K562 (cell line): ENCODE measurements at regions not wholly inside any gene's neighbourhood (a gene's known extent, or its start where the extent isn't known, plus 50 kb on each side); places are given as distances from the start of the nearest gene placed in this dataset.

Experiments
- ATAC-seq: fragments of 200-7000 bp; cut with Tn5 transposase; 3 replicates; pipeline ENCODE4 v1.9.1; 2020; ENCODE audit warnings: moderate library complexity
- BruUV-seq: library from RNA; stranded (reverse); fragments of 400-500 nt; replicated peaks from 2 replicates; lab custom pipeline; 2021; lab: Mats Ljungman, UMichigan
- CTCF ChIA-PET: fragments of 300-600 bp; formaldehyde crosslinking; extraction: SDS; loops from one replicate; lab custom pipeline; 2021; ENCODE audit warnings: low intra/inter-chr PET ratio; lab: Yijun Ruan, JAX
- POLR2A ChIA-PET: fragments of 300-600, 350-650 bp; sonication (Branson Sonifier 250); formaldehyde crosslinking; extraction: SDS; loops from one replicate; lab custom pipeline; 2021; ENCODE audit warnings: antibody characterized with exemption, inconsistent platforms; lab: Yijun Ruan, JAX
- DNase-seq, 4 experiments: peaks; one replicate each; pipeline versions ENCODE4 v3.0.0 to v3.0.0-alpha.2; 2011 to 2018; ENCODE audit warnings: low spot score in 3 of 4, mixed read lengths in 3 of 4; ENCODE audit errors: extremely low read depth in 1 of 4
- FAIRE-seq: peaks from 2 replicates; lab custom pipeline; 2011; peaks lifted over from hg19 to GRCh38; lab: Jason Lieb, UNC
- H2AFZ ChIP-seq: 2 replicates; pipeline ENCODE4 v1.6.0; 2011; ENCODE audit warnings: low read depth, low read length, control low read depth, inconsistent platforms
- H3K27ac ChIP-seq: fragments of 200-600 bp; 3 replicates; pipeline ENCODE4 v1.8.0; 2011; ENCODE audit warnings: low read depth, mild to moderate bottlenecking, control low read depth, inconsistent platforms, low read length, moderate library complexity, mixed read lengths; ENCODE audit errors: extremely low read depth
- H3K27me3 ChIP-seq, 2 experiments: fragments of 300-600 bp in 1 of 2; 2 replicates in 1 of 2; 3 replicates in 1 of 2; pipeline versions ENCODE4 v1.6.0 to v1.8.0; 2011; ENCODE audit warnings: inconsistent platforms in 2 of 2, low read length in 2 of 2, mild to moderate bottlenecking in 1 of 2, mixed read lengths in 1 of 2, moderate library complexity in 1 of 2; ENCODE audit not compliant: control insufficient read depth in 2 of 2, insufficient read depth in 2 of 2
- H3K36me3 ChIP-seq: fragments of 300-600 bp; 3 replicates; pipeline ENCODE4 v1.8.0; 2011; ENCODE audit warnings: mild to moderate bottlenecking, low read length, inconsistent platforms; ENCODE audit not compliant: control insufficient read depth, insufficient read depth
- H3K4me1 ChIP-seq, 2 experiments: fragments of 200-600 bp in 1 of 2; replicated peaks in 1 of 2; 2 replicates in 1 of 2; 3 replicates in 1 of 2; pipeline versions ENCODE4 v1.5.1 to v1.8.0; 2011; ENCODE audit warnings: inconsistent platforms in 2 of 2, low read length in 2 of 2, mild to moderate bottlenecking in 1 of 2, mixed read lengths in 1 of 2, moderate library complexity in 1 of 2; ENCODE audit not compliant: control insufficient read depth in 2 of 2, insufficient read depth in 2 of 2
- H3K4me2 ChIP-seq: 2 replicates; pipeline ENCODE4 v1.6.1; 2011; ENCODE audit warnings: low read length, control low read depth, inconsistent platforms, mixed read lengths; ENCODE audit not compliant: insufficient read depth
- H3K4me3 ChIP-seq: fragments of 200-600 bp; sonication (generic), shearing (Covaris generic); 2 replicates; pipeline ENCODE4 v1.5.1; 2016; ENCODE audit warnings: control low read depth, inconsistent platforms
- H3K79me2 ChIP-seq: fragments of 200-600 bp; 3 replicates; pipeline ENCODE4 v1.8.0; 2011; ENCODE audit warnings: low read length, inconsistent platforms; ENCODE audit not compliant: control insufficient read depth, insufficient read depth
- H3K9ac ChIP-seq, 2 experiments: 2 replicates each; pipeline versions ENCODE4 v1.6.0 to v1.6.1; 2011; ENCODE audit warnings: low read depth in 2 of 2, low read length in 2 of 2, control low read depth in 1 of 2, inconsistent platforms in 1 of 2, mild to moderate bottlenecking in 1 of 2, mixed read lengths in 1 of 2; ENCODE audit not compliant: insufficient read depth in 1 of 2
- H3K9me1 ChIP-seq: one replicate; pipeline ENCODE4 v1.6.0; 2011; ENCODE audit warnings: inconsistent platforms, mild to moderate bottlenecking, low read length, moderate library complexity; ENCODE audit not compliant: control insufficient read depth, insufficient read depth
- H3K9me3 ChIP-seq: replicated peaks from 2 replicates; pipeline ENCODE4 v1.5.1; 2011; ENCODE audit warnings: low read depth, low read length, inconsistent platforms; ENCODE audit not compliant: control insufficient read depth, insufficient read depth
- H4K20me1 ChIP-seq: replicated peaks from 2 replicates; pipeline ENCODE4 v1.6.1; 2011; ENCODE audit warnings: low read length, inconsistent platforms, mixed read lengths; ENCODE audit not compliant: control insufficient read depth, insufficient read depth
- ELF1 ChIP-seq: fragments of 200-800 bp; sonication (Bioruptor generic); IDR thresholded peaks from 2 replicates; pipeline ENCODE4 v1.6.1; 2016; ENCODE audit warnings: missing genetic modification characterization, missing compliant biosample characterization
- IRF1 ChIP-seq: sonication (generic); formaldehyde crosslinking; IDR thresholded peaks from 2 replicates; pipeline ENCODE4 v1.8.0; 2022; ENCODE audit warnings: missing genetic modification reagents, mild to moderate bottlenecking, borderline replicate concordance
- SPI1 ChIP-seq: IDR thresholded peaks from 2 replicates; pipeline ENCODE4 v1.6.1; 2011; ENCODE audit warnings: low read depth, low read length, control low read depth, borderline replicate concordance
- WGBS: fragments of 100-300 bp; shearing (Covaris generic); methylation state at CpG from one replicate; pipeline ENCODE4 v1.1.6; 2016; ENCODE audit warnings: low coverage, mixed read lengths; ENCODE audit not compliant: insufficient coverage; ENCODE audit errors: missing lambda C conversion rate; 5-methylcytosine and 5-hydroxymethylcytosine counted together
- in situ Hi-C: fragments of 300-500 bp; cut with MboI; formaldehyde crosslinking; loops from 4 replicates; pipeline ENCODE4 v1.15.0; 2018; ENCODE audit warnings: inconsistent platforms, mixed read lengths
- intact Hi-C: fragments of 100-400 bp; cut with micrococcal nuclease; formaldehyde crosslinking; loops from 2 replicates; pipeline ENCODE4 v1.14.2; 2022
- TF ChIP-seq, protein P1 (sequence below), 3 experiments: IDR thresholded peaks in 2 of 3; conservative IDR thresholded peaks in 1 of 3; 2 replicates each; pipeline ENCODE4 v1.5.1; 2011 to 2012; ENCODE audit warnings: low read length in 3 of 3, mild to moderate bottlenecking in 3 of 3, control low read depth in 2 of 3, improper control_type of control experiment in 1 of 3, inconsistent platforms in 1 of 3, low read depth in 1 of 3, mixed read lengths in 1 of 3, moderate library complexity in 1 of 3; ENCODE audit not compliant: insufficient read depth in 2 of 3

GRCh38 chr12:125346362-125346761 lies 281.1 kb downstream of the AACS start:
- TF ChIP-seq SPI1 = peak; percentile 6; the same call in 1 of the 2 replicates
- TF ChIP-seq, protein P1, sequence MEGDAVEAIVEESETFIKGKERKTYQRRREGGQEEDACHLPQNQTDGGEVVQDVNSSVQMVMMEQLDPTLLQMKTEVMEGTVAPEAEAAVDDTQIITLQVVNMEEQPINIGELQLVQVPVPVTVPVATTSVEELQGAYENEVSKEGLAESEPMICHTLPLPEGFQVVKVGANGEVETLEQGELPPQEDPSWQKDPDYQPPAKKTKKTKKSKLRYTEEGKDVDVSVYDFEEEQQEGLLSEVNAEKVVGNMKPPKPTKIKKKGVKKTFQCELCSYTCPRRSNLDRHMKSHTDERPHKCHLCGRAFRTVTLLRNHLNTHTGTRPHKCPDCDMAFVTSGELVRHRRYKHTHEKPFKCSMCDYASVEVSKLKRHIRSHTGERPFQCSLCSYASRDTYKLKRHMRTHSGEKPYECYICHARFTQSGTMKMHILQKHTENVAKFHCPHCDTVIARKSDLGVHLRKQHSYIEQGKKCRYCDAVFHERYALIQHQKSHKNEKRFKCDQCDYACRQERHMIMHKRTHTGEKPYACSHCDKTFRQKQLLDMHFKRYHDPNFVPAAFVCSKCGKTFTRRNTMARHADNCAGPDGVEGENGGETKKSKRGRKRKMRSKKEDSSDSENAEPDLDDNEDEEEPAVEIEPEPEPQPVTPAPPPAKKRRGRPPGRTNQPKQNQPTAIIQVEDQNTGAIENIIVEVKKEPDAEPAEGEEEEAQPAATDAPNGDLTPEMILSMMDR (IDR thresholded peaks at IDR 0.05 in 2 of 3, conservative IDR thresholded peaks at IDR 0.05 in 1 of 3; ENCODE audit: insufficient read depth in 2 of 3, low read depth in 1 of 3, low read length in 3 of 3) = peak in 1 of 3 experiments; percentile 4; a peak in 1 of 6 replicates
- 0 out of 2 replicates have a peak, but pooled peaks have one; percentile 26 for TF ChIP-seq ELF1 (tag)
- TF ChIP-seq IRF1 (CRISPR knock-in tag) = no peak
- Histone ChIP-seq H3K9ac (no peak overlapping the region), H2AFZ (no peak overlapping the region), H3K4me1 (no peaks in the 10 kb centered on the region), H3K4me3 (no peak overlapping the region), H3K9me1 (no peaks in the 10 kb centered on the region), H3K79me2 (no peaks in the 10 kb centered on the region), H3K27ac (no peak overlapping the region), H3K9me3 (no peaks in the 10 kb centered on the region), H4K20me1 (no peaks in the 10 kb centered on the region), H3K4me2 (no peak overlapping the region), H3K36me3 (no peaks in the 10 kb centered on the region), H3K27me3 (peaks cover 0 to 22% of the 10 kb centered on the region in 2 experiments; a peak in 2 of 5 replicates)
- intact Hi-C loops = no loop called here
- DNase-seq (no peak), ATAC-seq (no peak), FAIRE-seq (no peak)
- POLR2A ChIA-PET = no interaction called here
- CTCF ChIA-PET = no interaction called here
- 2% methylated on average over 4 of the region's 4 CpGs for WGBS
- BruUV-seq = no TSS peak
- in situ Hi-C loops = no loop called here
